Keratinocyte (primary cell): ENCODE measurements at regions not wholly inside any gene's neighbourhood (a gene's known extent, or its start where the extent isn't known, plus 50 kb on each side); places are given as distances from the start of the nearest gene placed in this dataset.

Experiments used
- DNase-seq: peaks from one replicate; pipeline ENCODE4 v3.0.0-alpha.2; 2011; ENCODE audit warnings: low read depth, missing footprints, low spot score
- FAIRE-seq: peaks from 2 replicates; lab custom pipeline; 2011; peaks lifted over from hg19 to GRCh38; lab: Jason Lieb, UNC
- H2AFZ ChIP-seq: 2 replicates; pipeline ENCODE4 v1.6.0; 2012; ENCODE audit warnings: low read length, control low read depth, inconsistent platforms; ENCODE audit not compliant: control insufficient read depth
- H3K27ac ChIP-seq: 2 replicates; pipeline ENCODE4 v1.5.1; 2011; ENCODE audit warnings: low read length; ENCODE audit not compliant: control insufficient read depth, insufficient read depth
- H3K27me3 ChIP-seq: 3 replicates; pipeline ENCODE4 v1.6.0; 2011; ENCODE audit warnings: low read length; ENCODE audit not compliant: control insufficient read depth, insufficient read depth; ENCODE audit errors: extremely low read depth
- H3K36me3 ChIP-seq, 2 experiments: 2 replicates in 1 of 2; 3 replicates in 1 of 2; pipeline ENCODE4 v1.5.1; 2011; ENCODE audit warnings: low read length in 2 of 2, mild to moderate bottlenecking in 1 of 2; ENCODE audit not compliant: control insufficient read depth in 2 of 2, insufficient read depth in 2 of 2; ENCODE audit errors: extremely low read depth in 1 of 2
- H3K4me1 ChIP-seq: 3 replicates; pipeline ENCODE4 v1.5.1; 2011; ENCODE audit warnings: low read length; ENCODE audit not compliant: control insufficient read depth, insufficient read depth; ENCODE audit errors: extremely low read depth
- H3K4me2 ChIP-seq: 3 replicates; pipeline ENCODE4 v1.6.0; 2011; ENCODE audit warnings: low read depth, low read length; ENCODE audit not compliant: control insufficient read depth, insufficient read depth; ENCODE audit errors: extremely low read depth
- H3K4me3 ChIP-seq, 3 experiments: fragments of 200-600 bp in 1 of 3; sonication (generic) in 1 of 3; 2 replicates in 2 of 3; 3 replicates in 1 of 3; pipeline ENCODE4 v1.5.1; 2011 to 2016; ENCODE audit warnings: low read length in 3 of 3, mild to moderate bottlenecking in 3 of 3, control low read depth in 2 of 3, inconsistent platforms in 1 of 3, low read depth in 1 of 3, mixed read lengths in 1 of 3, mixed run types in 1 of 3, moderate library complexity in 1 of 3; ENCODE audit not compliant: control insufficient read depth in 2 of 3, insufficient read depth in 2 of 3; ENCODE audit errors: extremely low read depth in 1 of 3
- H3K79me2 ChIP-seq: 2 replicates; pipeline ENCODE4 v1.6.0; 2012; ENCODE audit warnings: low read length; ENCODE audit not compliant: control insufficient read depth, insufficient read depth
- H3K9ac ChIP-seq: 3 replicates; pipeline ENCODE4 v1.6.0; 2011; ENCODE audit warnings: low read length; ENCODE audit not compliant: control insufficient read depth, insufficient read depth; ENCODE audit errors: extremely low read depth
- H3K9me1 ChIP-seq: 3 replicates; pipeline ENCODE4 v1.6.0; 2011; ENCODE audit warnings: low read length; ENCODE audit not compliant: control insufficient read depth, insufficient read depth; ENCODE audit errors: extremely low read depth
- H3K9me3 ChIP-seq: 2 replicates; pipeline ENCODE4 v1.5.1; 2012; ENCODE audit warnings: low read depth, low read length; ENCODE audit not compliant: control insufficient read depth
- H4K20me1 ChIP-seq: 3 replicates; pipeline ENCODE4 v1.6.0; 2011; ENCODE audit warnings: low read length; ENCODE audit not compliant: control insufficient read depth, insufficient read depth; ENCODE audit errors: extremely low read depth
- CTCF ChIP-seq, 3 experiments: IDR thresholded peaks in 1 of 3; conservative IDR thresholded peaks in 1 of 3; optimal IDR thresholded peaks in 1 of 3; 2 replicates in 2 of 3; 3 replicates in 1 of 3; pipeline versions ENCODE3 to v1.5.1; 2011; ENCODE audit warnings: low read length in 3 of 3, mild to moderate bottlenecking in 3 of 3, moderate library complexity in 2 of 3, control low read depth in 1 of 3, inconsistent platforms in 1 of 3; ENCODE audit not compliant: insufficient read depth in 2 of 3; ENCODE audit errors: extremely low read depth in 1 of 3
- EZH2 ChIP-seq: IDR thresholded peaks from one replicate; pipeline ENCODE4 v1.6.1; 2012; ENCODE audit warnings: inconsistent platforms, mild to moderate bottlenecking, low read length, moderate library complexity
- dilution Hi-C: fragments of 300-500 bp; cut with MboI; formaldehyde crosslinking; loops from one replicate; pipeline ENCODE4 v1.7.0; 2020; ENCODE audit warnings: low sequenced_read_pairs; ENCODE audit not compliant: extremely low pct_ligation_motif_present

- Histone ChIP-seq H3K27ac (no peak overlapping the region), H2AFZ (no peak overlapping the region), H4K20me1 (no peaks in the 10 kb centered on the region), H3K4me2 (no peak overlapping the region), H3K36me3 (no peaks in the 10 kb centered on the region), H3K9ac (no peak overlapping the region), H3K9me1 (no peaks in the 10 kb centered on the region), H3K4me1 (no peaks in the 10 kb centered on the region), H3K4me3 (no peak overlapping the region), H3K27me3 (no peaks in the 10 kb centered on the region), H3K79me2 (no peaks in the 10 kb centered on the region), H3K9me3 (no peaks in the 10 kb centered on the region)
- dilution Hi-C loops, result no loop called here
- TF ChIP-seq EZH2 (no peak), CTCF (optimal IDR thresholded peaks at IDR 0.05 in 1 of 3, IDR thresholded peaks at IDR 0.05 in 1 of 3, conservative IDR thresholded peaks at IDR 0.05 in 1 of 3; ENCODE audit: extremely low read depth in 1 of 3, insufficient read depth in 2 of 3, low read length in 3 of 3) (no peak)
- no peak for DNase-seq
- no peak for FAIRE-seq
Observed at GRCh38 chr3:84042399-84043106, 916.2 kb upstream of the CADM2 start.

GRCh38 chr3:84066915-84067314 is 891.9 kb upstream of the CADM2 start:
- Histone ChIP-seq H3K79me2 (no peaks in the 10 kb centered on the region), H3K4me2 (no peak overlapping the region), H3K9me3 (no peaks in the 10 kb centered on the region), H3K9me1 (no peaks in the 10 kb centered on the region), H2AFZ (no peak overlapping the region), H3K9ac (no peak overlapping the region), H3K27me3 (no peaks in the 10 kb centered on the region), H4K20me1 (no peaks in the 10 kb centered on the region), H3K4me3 (no peak overlapping the region), H3K27ac (no peak overlapping the region), H3K4me1 (no peaks in the 10 kb centered on the region), H3K36me3 (no peaks in the 10 kb centered on the region)
- dilution Hi-C loops, result no loop called here
- FAIRE-seq (no peak), DNase-seq (no peak)
- TF ChIP-seq EZH2, result no peak
- TF ChIP-seq CTCF (optimal IDR thresholded peaks at IDR 0.05 in 1 of 3, IDR thresholded peaks at IDR 0.05 in 1 of 3, conservative IDR thresholded peaks at IDR 0.05 in 1 of 3; ENCODE audit: extremely low read depth in 1 of 3, insufficient read depth in 2 of 3, low read length in 3 of 3), result no peak
